Type B pancreatic cell (in vitro differentiated cells): ENCODE measurements at regions not wholly inside any gene's neighbourhood (a gene's known extent, or its start where the extent isn't known, plus 50 kb on each side); places are given as distances from the start of the nearest gene placed in this dataset.
"Not testable (repeated sequence)": the region's sequence is repeated elsewhere in the genome, so short reads cannot be mapped to it uniquely, and the experiment has no call there.

ENCODE experiments used
- DNase-seq: peaks from one replicate; pipeline ENCODE4 v3.0.0; 2021; ENCODE audit warnings: mixed read lengths; ENCODE audit not compliant: unreplicated experiment; ENCODE audit errors: extremely low spot score
- H3K27ac Mint-ChIP-seq: 2 replicates; pipeline ENCODE4 v1.8.0; 2021; ENCODE audit warnings: mild to moderate bottlenecking, mixed read lengths
- H3K27me3 Mint-ChIP-seq: 2 replicates; pipeline ENCODE4 v1.8.0; 2021; ENCODE audit warnings: mixed read lengths
- H3K36me3 Mint-ChIP-seq: 2 replicates; pipeline ENCODE4 v1.8.0; 2021; ENCODE audit warnings: mixed read lengths
- H3K4me1 Mint-ChIP-seq: one replicate; pipeline ENCODE4 v1.8.0; 2021; ENCODE audit warnings: mixed read lengths; ENCODE audit not compliant: unreplicated experiment
- H3K4me3 Mint-ChIP-seq: 2 replicates; pipeline ENCODE4 v1.8.0; 2021; ENCODE audit warnings: mild to moderate bottlenecking, mixed read lengths
- H3K9me3 Mint-ChIP-seq: 2 replicates; pipeline ENCODE4 v1.8.0; 2021; ENCODE audit warnings: mixed read lengths
- TF ChIP-seq, protein P1 (sequence below): fragments of 200-600 bp; sonication (generic); conservative IDR thresholded peaks from 2 replicates; pipeline ENCODE4 v1.5.0; 2021; ENCODE audit warnings: antibody characterized with exemption, mild to moderate bottlenecking

DNA sequence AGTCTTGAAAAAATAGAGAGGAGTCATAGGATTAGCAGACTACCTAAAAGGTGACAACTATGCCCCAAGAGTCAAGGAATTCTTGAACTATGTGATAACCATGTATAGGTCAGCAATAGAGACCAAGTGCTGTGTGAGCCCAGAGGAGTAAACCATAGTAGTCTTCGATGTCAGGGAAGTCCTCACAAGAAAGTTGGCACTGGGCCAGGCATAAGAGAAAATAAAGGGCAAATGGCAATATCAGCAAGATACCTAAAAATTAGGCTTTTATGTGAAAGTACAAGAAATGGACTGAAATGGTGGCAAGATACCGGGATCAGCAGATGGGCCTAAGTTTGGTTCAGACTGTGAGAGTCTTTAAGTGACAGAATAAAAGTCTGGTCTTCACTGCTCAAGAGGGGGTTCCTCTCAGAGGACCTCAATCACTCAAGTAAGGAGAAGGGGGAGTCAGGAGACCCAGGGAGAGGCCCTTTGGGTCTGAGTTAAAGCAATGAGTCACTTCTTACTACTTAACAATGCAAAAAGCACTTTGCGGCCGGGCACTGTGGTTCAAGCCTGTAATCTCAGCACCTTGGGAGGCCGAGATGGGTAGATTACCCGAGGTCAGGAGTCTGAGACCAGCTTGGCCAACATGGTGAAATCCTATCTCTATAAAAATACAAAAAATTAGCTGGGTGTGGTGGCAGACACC, 95.0 kb downstream of the TEX35 start:
- H3K27ac Mint-ChIP-seq, result peak overlapping the region; percentile 57
- TF ChIP-seq, protein P1, sequence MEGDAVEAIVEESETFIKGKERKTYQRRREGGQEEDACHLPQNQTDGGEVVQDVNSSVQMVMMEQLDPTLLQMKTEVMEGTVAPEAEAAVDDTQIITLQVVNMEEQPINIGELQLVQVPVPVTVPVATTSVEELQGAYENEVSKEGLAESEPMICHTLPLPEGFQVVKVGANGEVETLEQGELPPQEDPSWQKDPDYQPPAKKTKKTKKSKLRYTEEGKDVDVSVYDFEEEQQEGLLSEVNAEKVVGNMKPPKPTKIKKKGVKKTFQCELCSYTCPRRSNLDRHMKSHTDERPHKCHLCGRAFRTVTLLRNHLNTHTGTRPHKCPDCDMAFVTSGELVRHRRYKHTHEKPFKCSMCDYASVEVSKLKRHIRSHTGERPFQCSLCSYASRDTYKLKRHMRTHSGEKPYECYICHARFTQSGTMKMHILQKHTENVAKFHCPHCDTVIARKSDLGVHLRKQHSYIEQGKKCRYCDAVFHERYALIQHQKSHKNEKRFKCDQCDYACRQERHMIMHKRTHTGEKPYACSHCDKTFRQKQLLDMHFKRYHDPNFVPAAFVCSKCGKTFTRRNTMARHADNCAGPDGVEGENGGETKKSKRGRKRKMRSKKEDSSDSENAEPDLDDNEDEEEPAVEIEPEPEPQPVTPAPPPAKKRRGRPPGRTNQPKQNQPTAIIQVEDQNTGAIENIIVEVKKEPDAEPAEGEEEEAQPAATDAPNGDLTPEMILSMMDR, result no peak
- no peaks in the 10 kb centered on the region for H3K36me3 Mint-ChIP-seq
- H3K9me3 Mint-ChIP-seq, result peaks cover 11% of the 10 kb centered on the region
- no peaks in the 10 kb centered on the region for H3K27me3 Mint-ChIP-seq
- H3K4me1 Mint-ChIP-seq, result peaks cover 13% of the 10 kb centered on the region
- no peak overlapping the region for H3K4me3 Mint-ChIP-seq
- DNase-seq, result no peak

DNA sequence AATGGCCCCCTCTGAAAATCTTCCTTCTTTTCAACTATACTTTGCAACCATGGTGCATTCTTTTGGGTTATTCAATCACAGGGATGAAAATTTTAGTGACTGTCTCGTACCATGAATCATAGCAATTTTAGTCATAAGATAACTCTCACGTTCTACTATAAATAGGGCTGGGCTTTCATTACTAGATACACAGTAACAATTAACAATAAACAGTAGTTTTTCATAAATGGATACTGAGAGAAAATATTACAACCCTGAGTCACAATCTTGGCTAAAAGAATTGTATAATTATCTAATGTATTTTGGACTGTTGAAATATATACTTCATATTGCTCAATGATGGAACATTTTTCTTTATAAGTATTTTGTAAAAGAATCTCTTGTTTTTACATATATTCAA, 96.1 kb downstream of the TEX35 start:
- H3K4me1 Mint-ChIP-seq, result peaks cover 13% of the 10 kb centered on the region
- H3K27me3 Mint-ChIP-seq, result no peaks in the 10 kb centered on the region
- TF ChIP-seq, protein P1, result no peak
- H3K4me3 Mint-ChIP-seq, result no peak overlapping the region
- H3K9me3 Mint-ChIP-seq, result peaks cover 11% of the 10 kb centered on the region
- no peaks in the 10 kb centered on the region for H3K36me3 Mint-ChIP-seq
- peak overlapping the region; percentile 57 for H3K27ac Mint-ChIP-seq
- no peak for DNase-seq

DNA sequence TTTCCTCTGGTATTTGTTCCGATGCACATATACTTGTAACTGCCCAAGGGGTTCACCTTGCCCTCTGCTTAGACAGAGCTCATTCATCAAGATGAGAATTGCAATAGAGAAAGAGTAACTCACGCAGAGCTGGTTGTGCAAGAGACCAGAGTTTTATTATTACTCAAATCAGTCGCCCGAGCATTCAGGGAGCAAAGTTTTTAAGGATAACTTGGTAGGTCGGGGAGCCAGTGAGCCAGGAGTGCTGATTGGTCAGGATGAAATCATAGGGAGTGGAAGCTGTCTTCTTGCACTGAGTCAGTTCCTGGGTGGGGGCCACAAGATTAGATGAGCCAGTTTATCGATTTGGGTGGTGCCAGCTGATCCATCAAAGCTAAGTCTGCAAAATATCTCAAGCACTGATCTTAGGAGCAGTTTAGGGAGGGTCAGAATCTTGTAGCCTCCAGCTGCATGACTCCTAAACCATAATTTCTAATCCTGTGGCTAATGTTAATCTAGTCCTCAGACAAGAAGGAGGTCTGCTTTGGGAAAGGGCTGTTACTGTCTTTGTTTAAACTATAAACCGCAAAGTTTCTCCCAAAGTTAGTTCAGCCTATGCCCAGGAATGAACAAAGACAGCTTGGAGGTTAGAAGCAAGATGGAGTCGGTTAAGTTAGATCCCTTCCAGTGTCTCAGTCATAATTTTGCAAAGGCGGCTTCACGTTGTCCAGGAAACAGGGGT, 97.9 kb downstream of the TEX35 start:
- Mint-ChIP-seq H3K4me3 (peak overlapping the region; percentile 16), H3K27ac (peak overlapping the region; percentile 35), H3K4me1 (peaks cover 11% of the 10 kb centered on the region)
- DNase-seq, H3K9me3 Mint-ChIP-seq, H3K27me3 Mint-ChIP-seq, H3K36me3 Mint-ChIP-seq: not testable (repeated sequence)

DNA sequence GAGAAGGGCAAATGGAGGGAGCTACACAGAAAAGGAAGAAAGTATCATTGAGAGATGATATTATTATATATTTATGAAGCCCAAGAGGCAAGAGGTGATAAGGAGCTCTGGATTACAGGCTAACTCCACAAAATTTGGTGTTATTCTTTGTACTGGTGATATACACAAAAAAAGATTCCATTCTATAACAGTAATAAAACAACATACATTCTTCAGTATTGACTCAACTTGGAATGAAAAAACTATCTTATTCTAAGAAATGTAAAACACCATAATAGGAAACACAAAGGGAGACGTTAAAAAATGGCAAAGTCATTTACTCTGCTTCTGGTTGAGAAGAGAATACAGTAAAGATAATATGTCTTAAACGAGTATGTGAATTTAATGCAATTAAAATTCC, 99.4 kb downstream of the TEX35 start:
- H3K27ac Mint-ChIP-seq, result no peak overlapping the region
- H3K4me1 Mint-ChIP-seq, result peaks cover 8% of the 10 kb centered on the region
- H3K4me3 Mint-ChIP-seq, result no peak overlapping the region
- TF ChIP-seq, protein P1, result no peak
- no peaks in the 10 kb centered on the region for H3K27me3 Mint-ChIP-seq
- H3K36me3 Mint-ChIP-seq, result no peaks in the 10 kb centered on the region
- no peak for DNase-seq
- peaks cover 12% of the 10 kb centered on the region for H3K9me3 Mint-ChIP-seq

DNA sequence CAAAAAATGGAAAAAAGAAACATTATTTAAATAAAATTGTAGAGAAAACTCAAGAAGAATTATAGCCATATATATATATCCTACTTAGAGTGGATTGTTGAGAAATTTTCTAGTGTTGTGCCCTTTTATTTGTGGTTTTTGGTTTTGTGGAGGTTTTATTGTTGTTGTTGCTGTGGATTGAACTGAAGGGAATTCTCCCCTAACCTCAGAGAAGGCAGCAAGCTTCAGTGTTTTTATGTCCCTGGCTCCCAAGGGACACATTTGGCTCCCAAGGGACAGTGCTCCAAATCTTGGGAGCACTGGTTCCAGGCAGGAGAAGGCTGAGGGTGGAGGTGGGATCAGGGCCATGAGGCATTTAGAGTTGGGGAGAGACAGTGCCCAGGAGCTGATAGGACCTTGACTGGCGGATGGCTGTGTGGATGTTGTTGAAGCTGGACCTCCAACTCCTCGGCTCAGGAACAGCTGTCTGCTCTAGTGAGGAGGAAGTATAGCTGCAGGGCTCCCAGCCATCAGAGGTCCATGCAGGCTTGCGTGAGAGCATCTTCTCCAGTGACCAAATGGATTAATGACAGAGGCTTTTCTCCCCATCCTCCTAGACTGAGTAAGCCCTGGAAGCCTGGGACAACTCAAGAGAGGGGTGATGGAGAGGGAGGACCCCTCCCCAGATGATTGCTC, 100.5 kb downstream of the TEX35 start:
- H3K9me3 Mint-ChIP-seq, result peaks cover 12% of the 10 kb centered on the region
- H3K27ac Mint-ChIP-seq, result no peak overlapping the region
- H3K4me1 Mint-ChIP-seq, result peaks cover 8% of the 10 kb centered on the region
- TF ChIP-seq, protein P1, result no peak
- no peaks in the 10 kb centered on the region for H3K27me3 Mint-ChIP-seq
- no peak overlapping the region for H3K4me3 Mint-ChIP-seq
- DNase-seq, result no peak
- no peaks in the 10 kb centered on the region for H3K36me3 Mint-ChIP-seq

DNA sequence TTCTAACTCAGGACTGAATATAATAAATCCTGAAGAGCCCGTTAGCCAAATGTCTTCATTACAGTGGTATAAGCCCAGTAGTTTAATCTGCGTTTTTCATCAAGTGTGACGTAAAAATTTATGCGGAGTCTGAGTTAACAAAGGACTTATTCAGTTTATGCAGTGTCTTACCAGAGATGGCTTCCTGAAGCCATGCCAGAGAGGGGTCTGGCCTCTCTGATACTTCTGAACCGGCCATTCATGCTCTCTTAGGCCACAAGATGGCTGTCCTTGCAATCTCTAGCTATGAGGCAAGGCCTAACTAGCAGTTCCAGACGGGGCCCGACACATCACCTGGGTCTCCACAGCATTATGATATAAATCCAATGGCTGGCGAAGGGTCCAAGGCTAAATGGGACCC, 101.4 kb downstream of the TEX35 start:
- DNase-seq, result no peak
- Mint-ChIP-seq H3K9me3 (peaks cover 12% of the 10 kb centered on the region), H3K4me3 (no peak overlapping the region), H3K27me3 (no peaks in the 10 kb centered on the region), H3K4me1 (peaks cover 8% of the 10 kb centered on the region), H3K36me3 (no peaks in the 10 kb centered on the region), H3K27ac (no peak overlapping the region)
- TF ChIP-seq, protein P1, result no peak
